Brain pericyte (primary cell): ENCODE measurements at regions not wholly inside any gene's neighbourhood (a gene's known extent, or its start where the extent isn't known, plus 50 kb on each side); places are given as distances from the start of the nearest gene placed in this dataset.
"Not testable (repeated sequence)": the region's sequence is repeated elsewhere in the genome, so short reads cannot be mapped to it uniquely, and the experiment has no call there.

Source experiments
- DNase-seq: peaks from one replicate; pipeline ENCODE4 v3.0.0-alpha.2; 2012; ENCODE audit warnings: low read depth, low spot score

- not testable (repeated sequence) for DNase-seq
Observed at GRCh38 chr9:2394087-2394741, 227.4 kb upstream of the VLDLR start.

- no peak for DNase-seq
Observed at GRCh38 chr9:2395814-2396612, 225.6 kb upstream of the VLDLR start.

DNA sequence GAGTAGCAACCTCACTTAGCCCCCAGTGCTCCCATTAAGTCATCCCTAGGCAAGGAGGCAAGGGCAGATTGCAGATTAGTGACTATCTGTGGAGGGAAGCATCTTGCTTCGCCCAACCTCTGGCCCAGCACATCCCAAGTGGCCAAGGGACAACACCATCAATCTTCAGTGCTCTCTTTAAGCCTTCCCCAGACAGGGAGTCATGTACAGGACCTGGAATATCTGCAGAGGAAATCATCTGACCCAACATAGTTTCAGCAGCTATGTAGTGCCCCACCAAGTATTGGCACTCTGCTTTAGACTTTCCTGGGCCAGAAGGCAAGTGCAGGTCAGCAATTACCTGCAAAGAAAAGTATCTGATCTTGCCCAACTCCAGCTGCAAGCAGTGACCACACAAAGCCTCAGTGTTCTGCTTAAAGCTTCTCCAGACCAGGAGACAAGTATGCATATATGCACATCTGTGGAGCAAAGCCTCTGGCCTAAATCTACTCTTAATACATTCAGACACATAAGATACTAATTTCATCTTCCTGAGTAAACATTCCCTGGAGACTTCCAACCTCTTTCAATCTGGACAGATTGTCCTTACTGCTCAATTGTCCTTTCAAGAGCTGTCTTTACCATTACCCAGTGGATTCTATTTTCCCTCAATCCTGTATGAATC is 224.8 kb upstream of the VLDLR start:
- no peak for DNase-seq

GRCh38 chr9:2397875-2398274 is 223.7 kb upstream of the VLDLR start:
- not testable (repeated sequence) for DNase-seq

DNA sequence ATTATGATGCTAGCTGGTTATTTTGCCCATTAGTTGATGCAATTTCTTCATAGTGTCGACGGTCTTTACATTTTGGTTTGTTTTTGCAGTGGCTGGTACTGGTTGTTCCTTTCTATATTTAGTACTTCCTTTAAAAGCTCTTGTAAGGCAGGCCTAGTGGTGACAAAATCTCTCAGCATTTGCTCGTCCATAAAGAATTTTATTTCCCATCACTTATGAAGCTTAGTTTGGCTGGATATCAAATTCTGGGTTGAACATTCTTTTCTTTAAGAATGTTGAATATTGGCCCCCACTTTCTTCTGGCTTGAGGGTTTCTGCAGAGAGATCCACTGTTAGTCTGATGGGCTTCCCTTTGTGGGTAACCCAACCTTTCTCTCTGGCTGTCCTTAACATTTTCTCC is 219.8 kb upstream of the VLDLR start:
- not testable (repeated sequence) for DNase-seq

GRCh38 chr9:2403701-2404100 is 217.9 kb upstream of the VLDLR start:
- DNase-seq, result no peak

DNA sequence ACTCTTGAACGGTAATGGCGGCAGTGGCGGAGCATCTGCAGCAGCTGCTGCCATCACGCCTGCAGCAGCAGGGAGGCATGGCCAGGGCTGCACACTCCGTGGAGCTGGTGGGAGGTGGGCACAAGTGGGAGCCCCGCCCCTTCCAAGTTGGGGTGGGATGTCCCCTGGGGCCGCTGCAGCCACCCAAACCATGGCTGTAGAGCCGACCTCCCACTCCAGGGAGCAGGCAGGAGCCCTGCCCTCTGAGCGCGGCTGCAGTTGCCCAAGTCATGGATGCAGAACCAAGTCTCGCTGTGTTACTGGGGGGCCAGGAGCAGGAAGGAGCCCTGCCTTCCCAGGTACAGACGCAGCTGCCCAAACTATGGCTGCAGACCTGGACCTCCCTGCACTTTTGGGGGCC is 215.3 kb upstream of the VLDLR start:
- DNase-seq, result no peak

DNA sequence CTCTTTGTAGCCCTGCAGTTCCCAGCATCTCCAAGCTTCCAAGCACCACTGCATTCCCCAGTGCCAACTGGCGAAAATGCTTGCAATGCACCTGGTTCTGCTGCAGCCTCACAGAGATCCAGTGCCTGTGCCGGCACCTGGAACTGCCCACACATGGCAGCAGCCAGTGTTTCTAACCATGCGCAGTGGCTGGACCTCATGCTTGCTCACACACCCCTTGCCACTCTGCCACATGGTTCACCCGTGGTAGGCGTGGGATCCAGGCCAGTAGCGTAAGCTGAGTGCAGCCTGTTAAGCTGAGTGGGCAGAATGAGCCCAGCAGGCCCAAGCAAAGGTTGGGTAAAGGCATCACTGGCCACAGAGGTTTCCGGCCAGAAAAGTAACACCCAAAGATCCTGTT is 214.1 kb upstream of the VLDLR start:
- no peak for DNase-seq

GRCh38 chr9:2411459-2412215 is 209.9 kb upstream of the VLDLR start:
- no peak for DNase-seq

DNA sequence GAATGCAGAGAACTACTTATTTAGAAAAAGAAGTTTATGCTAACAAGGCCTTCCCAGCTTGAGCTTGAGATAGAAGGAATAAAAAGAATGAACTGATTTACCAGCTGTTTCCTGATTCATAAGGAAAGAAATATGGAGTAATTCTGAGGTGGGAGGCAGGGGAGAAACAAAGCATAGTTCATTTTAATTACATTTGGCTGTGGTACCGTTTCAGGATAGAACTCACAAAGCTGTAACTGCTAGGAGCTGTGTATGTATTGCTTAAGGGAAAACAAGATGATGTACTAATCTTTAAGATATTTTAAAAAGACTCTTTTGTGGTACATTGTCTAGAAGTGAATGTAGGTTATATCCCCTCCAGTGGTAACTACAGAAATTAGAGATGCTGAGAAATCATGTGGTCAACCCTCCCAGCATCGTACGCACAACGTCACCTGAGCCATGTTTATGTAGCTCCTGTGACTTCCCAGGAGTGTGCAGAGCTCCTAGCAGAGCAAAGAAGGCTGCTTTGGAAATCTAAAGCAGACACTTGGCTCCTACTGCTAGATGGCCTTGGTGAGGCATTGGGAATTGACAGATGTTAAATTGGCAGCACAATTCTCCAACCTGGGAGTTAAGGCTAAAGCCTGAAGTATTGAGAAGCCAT is 208.3 kb upstream of the VLDLR start:
- no peak for DNase-seq

GRCh38 chr9:2414465-2414864 is 207.1 kb upstream of the VLDLR start:
- no peak for DNase-seq

- DNase-seq, result no peak
Observed at GRCh38 chr9:2415326-2415725, 206.3 kb upstream of the VLDLR start.

DNA sequence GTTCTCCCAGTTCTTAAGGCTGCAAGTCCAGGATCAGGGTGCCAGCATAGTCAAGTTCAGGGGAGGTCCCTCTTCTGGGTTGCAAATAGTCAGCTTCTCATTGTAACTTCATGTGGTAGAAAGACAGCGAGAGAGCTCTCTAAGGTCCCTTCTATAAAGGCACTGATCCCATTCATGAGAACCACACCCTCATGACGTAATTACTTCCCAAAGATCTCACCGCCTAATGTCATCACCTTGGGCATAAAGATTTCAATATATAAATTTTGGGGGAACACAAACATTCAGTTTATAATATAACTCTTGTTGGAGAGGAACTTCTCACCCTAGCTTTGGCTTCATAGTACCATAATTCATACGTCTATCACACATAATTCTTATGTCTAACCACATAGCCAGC is 203.9 kb upstream of the VLDLR start:
- DNase-seq, result no peak

GRCh38 chr9:2418619-2419018 is 203.0 kb upstream of the VLDLR start:
- peak; percentile 47 for DNase-seq

DNA sequence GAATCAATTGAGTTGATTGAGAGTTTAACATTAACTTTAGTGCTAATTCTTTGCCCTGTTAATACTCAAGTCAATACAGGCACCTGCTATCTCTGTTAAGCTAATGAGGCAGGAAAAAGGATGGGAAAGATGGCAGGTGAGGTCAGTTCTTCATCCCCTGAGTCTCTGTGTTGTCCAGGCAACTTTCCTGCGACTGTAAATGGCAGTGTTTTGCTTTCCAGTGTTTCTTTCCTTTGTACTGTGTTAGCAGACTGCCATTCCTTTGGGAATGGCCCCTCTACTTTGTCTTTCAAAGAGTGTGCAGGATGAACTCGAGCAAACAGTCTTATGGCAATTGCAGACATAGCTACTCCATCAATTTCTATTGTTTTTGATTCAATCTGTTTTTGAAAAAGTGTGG is 202.2 kb upstream of the VLDLR start:
- DNase-seq, result no peak

- DNase-seq, result no peak
Observed at GRCh38 chr9:2420543-2420942, 201.0 kb upstream of the VLDLR start.

- no peak for DNase-seq
Observed at GRCh38 chr9:2424619-2425033, 197.0 kb upstream of the VLDLR start.

DNA sequence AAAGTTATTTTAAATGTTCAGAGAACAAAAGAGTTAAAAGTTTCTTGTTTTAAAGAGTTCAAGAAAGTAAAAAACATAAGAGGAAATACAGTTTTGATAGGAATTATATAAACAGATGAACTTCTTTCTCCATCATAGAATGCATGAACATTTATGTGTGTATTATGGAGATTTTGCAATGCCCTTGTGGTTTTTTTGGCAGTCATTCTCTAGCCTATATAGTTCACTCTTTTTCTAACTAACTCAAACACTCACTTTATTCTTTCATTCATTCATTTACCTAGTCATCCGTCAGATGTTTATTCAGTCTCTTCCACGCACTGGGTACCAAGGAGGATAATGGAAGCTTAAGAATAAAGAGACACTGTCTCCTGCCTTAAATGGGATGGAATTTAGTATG is 195.9 kb upstream of the VLDLR start:
- no peak for DNase-seq

- no peak for DNase-seq
Observed at GRCh38 chr9:2427120-2427891, 194.3 kb upstream of the VLDLR start.

DNA sequence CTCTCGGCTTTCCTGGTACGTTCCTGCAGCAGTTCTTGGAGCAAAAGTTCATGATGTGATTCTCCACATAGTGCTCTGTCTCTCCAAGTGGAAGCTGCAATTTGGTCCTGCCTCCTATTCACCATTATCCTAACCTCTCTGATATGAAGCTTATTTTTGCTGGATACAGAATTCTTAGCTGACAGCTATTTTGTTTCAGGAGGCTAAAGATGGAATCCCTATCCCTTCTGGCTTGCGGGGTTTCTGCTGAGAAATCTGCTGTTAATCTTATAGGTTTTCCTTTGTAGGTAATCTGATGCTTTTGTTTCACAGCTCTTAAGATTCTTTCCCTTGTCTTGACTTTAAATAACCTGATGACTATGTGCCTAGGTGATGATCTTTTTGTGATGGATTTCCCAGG is 181.6 kb upstream of the VLDLR start:
- no peak for DNase-seq

GRCh38 chr9:2443933-2444332 is 177.7 kb upstream of the VLDLR start:
- DNase-seq, result not testable (repeated sequence)
